GM13977 (cell line): ENCODE measurements at regions not wholly inside any gene's neighbourhood (a gene's known extent, or its start where the extent isn't known, plus 50 kb on each side); places are given as distances from the start of the nearest gene placed in this dataset.

Source experiments
- DNase-seq: peaks from one replicate; pipeline ENCODE4 v3.0.0; 2012; ENCODE audit warnings: low spot score
- in situ Hi-C: fragments of 300-500 bp; cut with MboI; formaldehyde crosslinking; loops from one replicate; pipeline ENCODE4 v1.12.0; 2022; ENCODE audit warnings: low sequenced_read_pairs, low pct_unique_long_range_greater_than_20kb, mixed read lengths, inconsistent platforms; ENCODE audit not compliant: unreplicated experiment
- TF ChIP-seq, protein P1 (sequence below): IDR thresholded peaks from 2 replicates; pipeline ENCODE4 v1.5.1; 2012; ENCODE audit warnings: mild to moderate bottlenecking, control low read depth; ENCODE audit not compliant: insufficient read depth; ENCODE audit errors: extremely low read depth, missing control alignments

DNA sequence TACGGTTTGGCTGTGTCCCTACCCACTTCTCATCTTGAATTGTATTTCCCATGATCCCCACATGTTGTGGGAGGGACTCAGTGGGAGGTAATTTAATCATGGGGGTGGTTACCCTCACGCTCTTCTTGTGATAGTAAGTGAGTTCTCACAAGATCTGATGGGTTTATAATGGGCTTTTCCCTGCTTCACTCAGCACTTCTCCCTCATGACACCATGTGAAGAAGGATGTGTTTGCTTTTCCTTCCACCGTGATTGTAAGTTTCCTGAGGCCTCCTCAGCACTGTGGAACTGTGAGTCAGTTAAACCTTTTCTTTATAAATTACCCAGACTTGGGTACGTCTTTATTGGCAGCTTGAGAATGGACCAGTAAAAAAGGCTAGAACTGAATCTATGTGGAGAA, 750.0 kb upstream of the ID2 start:
- TF ChIP-seq, protein P1, sequence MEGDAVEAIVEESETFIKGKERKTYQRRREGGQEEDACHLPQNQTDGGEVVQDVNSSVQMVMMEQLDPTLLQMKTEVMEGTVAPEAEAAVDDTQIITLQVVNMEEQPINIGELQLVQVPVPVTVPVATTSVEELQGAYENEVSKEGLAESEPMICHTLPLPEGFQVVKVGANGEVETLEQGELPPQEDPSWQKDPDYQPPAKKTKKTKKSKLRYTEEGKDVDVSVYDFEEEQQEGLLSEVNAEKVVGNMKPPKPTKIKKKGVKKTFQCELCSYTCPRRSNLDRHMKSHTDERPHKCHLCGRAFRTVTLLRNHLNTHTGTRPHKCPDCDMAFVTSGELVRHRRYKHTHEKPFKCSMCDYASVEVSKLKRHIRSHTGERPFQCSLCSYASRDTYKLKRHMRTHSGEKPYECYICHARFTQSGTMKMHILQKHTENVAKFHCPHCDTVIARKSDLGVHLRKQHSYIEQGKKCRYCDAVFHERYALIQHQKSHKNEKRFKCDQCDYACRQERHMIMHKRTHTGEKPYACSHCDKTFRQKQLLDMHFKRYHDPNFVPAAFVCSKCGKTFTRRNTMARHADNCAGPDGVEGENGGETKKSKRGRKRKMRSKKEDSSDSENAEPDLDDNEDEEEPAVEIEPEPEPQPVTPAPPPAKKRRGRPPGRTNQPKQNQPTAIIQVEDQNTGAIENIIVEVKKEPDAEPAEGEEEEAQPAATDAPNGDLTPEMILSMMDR, result no peak
- in situ Hi-C loops, result no loop called here
- no peak for DNase-seq

DNA sequence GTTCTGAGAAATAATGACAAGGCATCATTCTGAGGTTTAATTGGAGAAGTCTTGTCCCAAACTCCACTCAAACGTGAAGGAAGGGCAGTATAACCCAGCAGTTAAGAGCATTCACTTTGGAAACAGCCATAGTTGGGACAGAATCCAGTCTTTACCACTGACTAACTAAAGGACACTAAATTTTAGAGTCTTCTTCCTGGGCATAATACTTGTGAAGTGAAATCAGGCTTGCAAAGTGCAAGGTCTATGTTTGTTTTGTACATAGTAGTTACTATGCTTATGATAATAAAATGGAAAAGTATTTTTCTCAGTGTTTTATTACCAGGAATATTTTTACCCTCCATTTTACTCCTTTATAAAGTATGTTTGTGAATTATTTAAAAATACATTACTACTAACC, 748.2 kb upstream of the ID2 start:
- in situ Hi-C loops, result no loop called here
- TF ChIP-seq, protein P1, result no peak
- DNase-seq, result no peak

- in situ Hi-C loops, result no loop called here
- TF ChIP-seq, protein P1, result no peak
- no peak for DNase-seq
Measured at GRCh38 chr2:7934476-7934875, 747.4 kb upstream of the ID2 start.

DNA sequence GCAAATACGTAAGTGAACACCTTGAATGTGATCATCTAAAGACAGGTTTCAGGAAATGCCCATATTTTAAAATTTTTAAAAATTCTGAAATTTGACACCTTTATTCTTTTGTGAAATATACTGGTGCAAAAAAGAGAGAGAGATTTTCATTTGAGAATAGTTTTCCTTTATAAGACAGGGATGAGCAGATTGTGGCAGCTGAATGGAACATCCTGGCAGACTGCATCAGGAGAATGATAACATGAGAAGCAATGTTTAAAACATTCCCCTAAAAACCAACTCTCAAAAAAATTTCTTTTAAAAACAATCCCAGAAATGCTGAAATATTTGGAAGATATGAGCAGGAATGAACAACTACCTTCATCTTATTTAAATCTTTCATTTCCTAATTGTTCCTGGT, 744.8 kb upstream of the ID2 start:
- in situ Hi-C loops, result no loop called here

DNA sequence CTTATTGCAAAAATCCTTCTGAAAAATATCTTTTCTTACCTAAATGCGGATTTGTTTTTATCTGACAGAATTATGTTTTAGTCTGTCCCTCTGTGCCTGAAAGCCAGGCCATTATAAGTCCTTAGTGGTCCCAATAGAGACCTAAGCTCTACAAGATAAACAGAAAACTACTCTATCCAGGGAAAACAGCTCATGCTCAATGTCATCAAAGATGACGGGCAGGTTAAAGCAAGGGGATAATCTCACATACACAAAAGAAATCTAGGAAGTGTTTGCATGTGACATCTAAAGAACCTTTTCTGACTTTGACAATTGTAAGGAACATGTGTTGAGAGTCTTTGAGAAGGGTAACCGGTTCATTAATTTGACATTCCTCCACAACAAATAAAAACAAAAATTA, 741.1 kb upstream of the ID2 start:
- no peak for DNase-seq
- TF ChIP-seq, protein P1, result no peak
- in situ Hi-C loops, result no loop called here

More for the DNA sequence above, 744.8 kb upstream of the ID2 start:
- no peak for DNase-seq
- TF ChIP-seq, protein P1, result no peak

- TF ChIP-seq, protein P1, result no peak
- no peak for DNase-seq
- in situ Hi-C loops, result no loop called here
Measured at GRCh38 chr2:7943446-7943845, 738.4 kb upstream of the ID2 start.

DNA sequence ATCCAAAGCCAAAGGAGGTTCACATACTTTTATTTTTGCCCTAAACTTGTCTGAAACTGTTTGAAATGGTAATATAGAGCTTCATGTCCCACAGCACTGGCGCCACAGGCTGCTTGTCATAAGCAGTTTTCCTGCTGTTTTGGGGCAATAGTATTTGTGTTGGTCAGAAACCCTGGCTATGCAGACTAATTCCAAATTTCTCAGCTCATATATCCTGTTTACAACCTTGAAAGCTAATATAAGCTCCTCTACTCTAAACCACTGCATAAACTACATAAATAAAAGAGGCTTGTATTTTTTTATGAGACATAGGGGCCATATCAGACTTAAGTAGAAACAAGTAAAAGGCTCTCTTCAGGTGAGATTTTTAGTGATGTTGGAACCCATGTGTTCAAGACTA, 736.8 kb upstream of the ID2 start:
- DNase-seq, result no peak
- in situ Hi-C loops, result no loop called here
- TF ChIP-seq, protein P1, result no peak
